SK-N-SH (cell line): ENCODE measurements at regions not wholly inside any gene's neighbourhood (a gene's known extent, or its start where the extent isn't known, plus 50 kb on each side); places are given as distances from the start of the nearest gene placed in this dataset.

Source experiments
- CTCF ChIA-PET: fragments of 300-600, 350-600 bp; formaldehyde crosslinking; extraction: SDS; loops from one replicate; lab custom pipeline; 2021; lab: Yijun Ruan, JAX
- POLR2A ChIA-PET: fragments of 350-600 bp; sonication (Branson Sonifier 250); formaldehyde crosslinking; extraction: SDS; loops from one replicate; lab custom pipeline; 2020; ENCODE audit warnings: antibody characterized with exemption, inconsistent platforms; lab: Yijun Ruan, JAX
- DNase-seq: peaks from one replicate; pipeline ENCODE4 v3.0.0; 2012
- H2AFZ ChIP-seq: fragments of 200-600 bp; sonication (generic); 2 replicates; pipeline ENCODE4 v1.8.1; 2016; ENCODE audit warnings: antibody characterized with exemption, mild to moderate bottlenecking, low read depth
- H3F3A ChIP-seq: fragments of 200-600 bp; sonication (generic); replicated peaks from 2 replicates; pipeline ENCODE3; 2016; ENCODE audit warnings: antibody characterized with exemption, mild to moderate bottlenecking; ENCODE audit not compliant: insufficient read depth
- H3K27ac ChIP-seq, 2 experiments: fragments of 200-500 bp in 1 of 2; fragments of 200-600 bp in 1 of 2; sonication (Bioruptor generic) in 1 of 2; sonication (generic), shearing (Covaris generic) in 1 of 2; 2 replicates each; pipeline versions ENCODE4 v1.5.1 to v1.6.1; 2014 to 2016; ENCODE audit warnings: low read depth in 2 of 2, inconsistent platforms in 1 of 2, low read length in 1 of 2, mild to moderate bottlenecking in 1 of 2, mixed read lengths in 1 of 2
- H3K27me3 ChIP-seq: fragments of 200-600 bp; sonication (generic), shearing (Covaris generic); 2 replicates; pipeline ENCODE4 v1.6.1; 2016; ENCODE audit warnings: mixed run types; ENCODE audit not compliant: insufficient read depth
- H3K36me3 ChIP-seq, 2 experiments: fragments of 200-500 bp in 1 of 2; fragments of 200-600 bp in 1 of 2; sonication (Bioruptor generic) in 1 of 2; sonication (generic) in 1 of 2; replicated peaks in 1 of 2; 2 replicates each; pipeline versions ENCODE3 to v1.5.1; 2014 to 2016; ENCODE audit warnings: low read length in 1 of 2, mild to moderate bottlenecking in 1 of 2; ENCODE audit not compliant: insufficient read depth in 2 of 2, control insufficient read depth in 1 of 2
- H3K4me1 ChIP-seq, 2 experiments: fragments of 200-500 bp in 1 of 2; fragments of 200-600 bp in 1 of 2; sonication (Bioruptor generic) in 1 of 2; sonication (generic), shearing (Covaris generic) in 1 of 2; 2 replicates each; pipeline versions ENCODE4 v1.5.1 to v1.6.1; 2014 to 2016; ENCODE audit warnings: low read depth in 1 of 2, low read length in 1 of 2, mixed run types in 1 of 2; ENCODE audit not compliant: insufficient read depth in 2 of 2, control insufficient read depth in 1 of 2
- H3K4me2 ChIP-seq: fragments of 200-600 bp; sonication (generic), shearing (Covaris generic); 2 replicates; pipeline ENCODE4 v1.6.1; 2017; ENCODE audit warnings: mixed run types
- H3K4me3 ChIP-seq, 2 experiments: fragments of 200-500 bp in 1 of 2; fragments of 200-600 bp in 1 of 2; sonication (Bioruptor generic) in 1 of 2; sonication (generic), shearing (Covaris generic) in 1 of 2; 2 replicates each; pipeline versions ENCODE4 v1.5.1 to v1.8.1; 2014 to 2016; ENCODE audit warnings: low read depth in 2 of 2, inconsistent platforms in 1 of 2, low read length in 1 of 2, mild to moderate bottlenecking in 1 of 2, mixed read lengths in 1 of 2, moderate library complexity in 1 of 2
- H3K79me2 ChIP-seq: fragments of 200-600 bp; sonication (generic); 2 replicates; pipeline ENCODE4 v1.8.1; 2017; ENCODE audit warnings: mild to moderate bottlenecking; ENCODE audit not compliant: insufficient read depth
- H3K9ac ChIP-seq: fragments of 200-600 bp; sonication (generic); 2 replicates; pipeline ENCODE4 v1.6.1; 2017; ENCODE audit warnings: mixed run types
- H3K9me2 ChIP-seq: fragments of 200-600 bp; sonication (generic); 2 replicates; pipeline ENCODE4 v1.6.1; 2017; ENCODE audit warnings: mixed run types
- H3K9me3 ChIP-seq: fragments of 200-600 bp; sonication (generic); 2 replicates; pipeline ENCODE4 v1.6.1; 2017; ENCODE audit warnings: mixed run types, mild to moderate bottlenecking, moderate library complexity
- H4K20me1 ChIP-seq: fragments of 200-600 bp; sonication (generic); 2 replicates; pipeline ENCODE4 v1.6.1; 2017; ENCODE audit warnings: mild to moderate bottlenecking, mixed run types; ENCODE audit not compliant: insufficient read depth
- CHD2 ChIP-seq: fragments of 150-350 bp; IDR thresholded peaks from 2 replicates; pipeline ENCODE4 v1.6.1; 2018; ENCODE audit warnings: low read length; ENCODE audit not compliant: partially characterized antibody
- ELF1 ChIP-seq: IDR thresholded peaks from 2 replicates; pipeline ENCODE4 v1.4.0; 2012
- EP300 ChIP-seq, 2 experiments: IDR thresholded peaks; 2 replicates each; pipeline versions ENCODE4 v1.4.0 to v1.6.1; 2012; ENCODE audit warnings: borderline replicate concordance in 1 of 2, low read depth in 1 of 2, low read length in 1 of 2
- FOSL2 ChIP-seq: IDR thresholded peaks from 2 replicates; pipeline ENCODE4 v1.4.0; 2012; ENCODE audit warnings: low read depth, mild to moderate bottlenecking, moderate library complexity, borderline replicate concordance
- GABPA ChIP-seq: IDR thresholded peaks from 2 replicates; pipeline ENCODE4 v1.4.0; 2012; ENCODE audit warnings: low read depth, mild to moderate bottlenecking
- IRF3 ChIP-seq: fragments of 150-350 bp; IDR thresholded peaks from 2 replicates; pipeline ENCODE4 v1.6.1; 2016; ENCODE audit warnings: mild to moderate bottlenecking, low read depth, low read length
- MAX ChIP-seq: IDR thresholded peaks from 2 replicates; pipeline ENCODE4 v1.4.0; 2012; ENCODE audit warnings: low read depth
- MXI1 ChIP-seq: IDR thresholded peaks from 2 replicates; pipeline ENCODE4 v1.6.1; 2012; ENCODE audit warnings: mild to moderate bottlenecking, low read depth, low read length, improper control_type of control experiment
- NFIC ChIP-seq: IDR thresholded peaks from 2 replicates; pipeline ENCODE4 v1.4.0; 2012; ENCODE audit warnings: borderline replicate concordance
- NRF1 ChIP-seq: IDR thresholded peaks from 2 replicates; pipeline ENCODE4 v1.6.1; 2012; ENCODE audit warnings: low read depth, mild to moderate bottlenecking, low read length
- POLR2AphosphoS5 ChIP-seq: IDR thresholded peaks from 2 replicates; pipeline ENCODE4 v1.6.1; 2012; ENCODE audit warnings: low read depth, low read length
- RCOR1 ChIP-seq: fragments of 150-350 bp; IDR thresholded peaks from 2 replicates; pipeline ENCODE4 v1.6.1; 2017; ENCODE audit warnings: antibody characterized with exemption, low read length
- RXRA ChIP-seq: IDR thresholded peaks from 2 replicates; pipeline ENCODE4 v1.4.0; 2012; ENCODE audit warnings: low read depth, mild to moderate bottlenecking, borderline replicate concordance
- SIN3A ChIP-seq: IDR thresholded peaks from 2 replicates; pipeline ENCODE4 v1.6.1; 2012; ENCODE audit warnings: low read depth, mild to moderate bottlenecking, low read length, moderate library complexity, borderline replicate concordance
- SMC3 ChIP-seq: IDR thresholded peaks from 2 replicates; pipeline ENCODE4 v1.6.1; 2012; ENCODE audit warnings: low read depth, low read length, improper control_type of control experiment
- TAF1 ChIP-seq: IDR thresholded peaks from 2 replicates; pipeline ENCODE4 v1.6.1; 2012; ENCODE audit warnings: low read depth, mild to moderate bottlenecking, low read length, moderate library complexity, borderline replicate concordance
- TCF12 ChIP-seq: IDR thresholded peaks from 2 replicates; pipeline ENCODE4 v1.4.0; 2012
- YY1 ChIP-seq: IDR thresholded peaks from 2 replicates; pipeline ENCODE4 v1.4.0; 2012; ENCODE audit warnings: low read depth, mild to moderate bottlenecking
- ZBTB33 ChIP-seq: IDR thresholded peaks from 2 replicates; pipeline ENCODE4 v1.4.0; 2012; ENCODE audit warnings: low read depth, borderline replicate concordance
- WGBS: methylation state at CpG from one replicate; pipeline ENCODE4 v1.1.6; 2017; ENCODE audit warnings: low lambda C conversion rate; 5-methylcytosine and 5-hydroxymethylcytosine counted together

- ChIA-PET POLR2A (no interaction called here), CTCF (no interaction called here)
- no peaks in the 10 kb centered on the region for H4K20me1 ChIP-seq
- 3% methylated on average over 6 of the region's 6 CpGs for WGBS
- H3K27me3 ChIP-seq, result peaks cover 72% of the 10 kb centered on the region
- no peaks in the 10 kb centered on the region for H3K36me3 ChIP-seq
- H3K9ac ChIP-seq, result no peak overlapping the region
- no peak overlapping the region for H3K4me3 ChIP-seq
- no peaks in the 10 kb centered on the region for H3K79me2 ChIP-seq
- DNase-seq, result no peak
- no peaks in the 10 kb centered on the region for H3K9me3 ChIP-seq
- TF ChIP-seq SMC3 (no peak), EP300 (IDR thresholded peaks at IDR 0.05; ENCODE audit: borderline replicate concordance in 1 of 2, low read depth in 1 of 2, low read length in 1 of 2) (no peak), NFIC (no peak), NRF1 (no peak), ZBTB33 (no peak), TAF1 (no peak), CHD2 (no peak), RXRA (no peak), TCF12 (no peak), RCOR1 (no peak), IRF3 (no peak), POLR2AphosphoS5 (no peak), GABPA (no peak), ELF1 (no peak)
- H3K4me2 ChIP-seq, result no peak overlapping the region
- H3K4me1 ChIP-seq, result no peaks in the 10 kb centered on the region
- no peaks in the 10 kb centered on the region for H3K9me2 ChIP-seq
- H3K27ac ChIP-seq, result no peak overlapping the region
- H2AFZ ChIP-seq, result no peak overlapping the region
- H3F3A ChIP-seq, result no peaks in the 10 kb centered on the region
Measured at GRCh38 chr7:156118248-156118645, 306.0 kb upstream of the SHH start.

- peaks cover 67% of the 10 kb centered on the region for H3K27me3 ChIP-seq
- no peaks in the 10 kb centered on the region for H3K9me3 ChIP-seq
- H3K27ac ChIP-seq, result no peak overlapping the region
- no peaks in the 10 kb centered on the region for H3K9me2 ChIP-seq
- WGBS, result 9% methylated on average over 8 of the region's 8 CpGs
- CTCF ChIA-PET, result no interaction called here
- no peaks in the 10 kb centered on the region for H4K20me1 ChIP-seq
- H2AFZ ChIP-seq, result no peak overlapping the region
- H3F3A ChIP-seq, result no peaks in the 10 kb centered on the region
- H3K79me2 ChIP-seq, result no peaks in the 10 kb centered on the region
- TF ChIP-seq MAX (no peak), FOSL2 (no peak), SIN3A (no peak), IRF3 (no peak), NRF1 (no peak), MXI1 (no peak), YY1 (no peak)
- no peaks in the 10 kb centered on the region for H3K36me3 ChIP-seq
- no peak for DNase-seq
- POLR2A ChIA-PET, result no interaction called here
- no peak overlapping the region for H3K9ac ChIP-seq
- H3K4me1 ChIP-seq, result no peaks in the 10 kb centered on the region
- H3K4me3 ChIP-seq, result no peak overlapping the region
- H3K4me2 ChIP-seq, result no peak overlapping the region
Measured at GRCh38 chr7:156117542-156118247, 305.4 kb upstream of the SHH start.
